Ammon's horn (tissue), 1 donor: ENCODE measurements at regions not wholly inside any gene's neighbourhood (a gene's known extent, or its start where the extent isn't known, plus 50 kb on each side); places are given as distances from the start of the nearest gene placed in this dataset.
"Not testable (repeated sequence)": the region's sequence is repeated elsewhere in the genome, so short reads cannot be mapped to it uniquely, and the experiment has no call there.

ENCODE experiments used
- DNase-seq: peaks from one replicate; pipeline ENCODE4 v3.0.0-alpha.2; 2016; ENCODE audit warnings: low spot score

DNA sequence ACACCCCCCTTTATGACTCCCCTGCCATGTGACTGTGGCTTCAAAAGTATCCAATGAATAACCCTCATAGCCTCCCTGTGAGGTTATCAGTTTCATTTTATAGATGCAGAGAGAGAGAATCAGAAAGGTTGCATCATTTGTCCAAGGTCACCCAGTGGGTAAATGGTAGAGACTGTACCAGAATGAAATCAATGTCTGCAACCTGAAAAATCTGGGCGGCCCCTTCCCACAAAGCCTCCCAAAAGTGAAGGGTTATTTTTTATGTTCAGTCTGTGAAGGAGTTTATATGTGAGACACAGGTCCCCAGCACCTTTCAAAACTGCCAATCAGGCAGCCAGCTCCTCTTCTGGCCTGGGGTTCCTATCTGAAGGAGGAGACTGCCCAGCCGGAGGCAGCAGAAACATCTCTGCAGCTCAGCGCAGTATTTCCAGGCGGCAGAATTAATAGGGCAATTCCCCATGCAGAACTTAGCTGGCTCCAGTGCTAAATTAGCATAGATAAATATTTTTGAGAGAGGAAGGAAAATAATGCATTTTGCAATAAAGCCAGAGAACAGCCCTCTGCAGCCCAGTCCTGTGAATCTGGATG, 130.8 kb upstream of the PRR20G start:
- no peak for DNase-seq

DNA sequence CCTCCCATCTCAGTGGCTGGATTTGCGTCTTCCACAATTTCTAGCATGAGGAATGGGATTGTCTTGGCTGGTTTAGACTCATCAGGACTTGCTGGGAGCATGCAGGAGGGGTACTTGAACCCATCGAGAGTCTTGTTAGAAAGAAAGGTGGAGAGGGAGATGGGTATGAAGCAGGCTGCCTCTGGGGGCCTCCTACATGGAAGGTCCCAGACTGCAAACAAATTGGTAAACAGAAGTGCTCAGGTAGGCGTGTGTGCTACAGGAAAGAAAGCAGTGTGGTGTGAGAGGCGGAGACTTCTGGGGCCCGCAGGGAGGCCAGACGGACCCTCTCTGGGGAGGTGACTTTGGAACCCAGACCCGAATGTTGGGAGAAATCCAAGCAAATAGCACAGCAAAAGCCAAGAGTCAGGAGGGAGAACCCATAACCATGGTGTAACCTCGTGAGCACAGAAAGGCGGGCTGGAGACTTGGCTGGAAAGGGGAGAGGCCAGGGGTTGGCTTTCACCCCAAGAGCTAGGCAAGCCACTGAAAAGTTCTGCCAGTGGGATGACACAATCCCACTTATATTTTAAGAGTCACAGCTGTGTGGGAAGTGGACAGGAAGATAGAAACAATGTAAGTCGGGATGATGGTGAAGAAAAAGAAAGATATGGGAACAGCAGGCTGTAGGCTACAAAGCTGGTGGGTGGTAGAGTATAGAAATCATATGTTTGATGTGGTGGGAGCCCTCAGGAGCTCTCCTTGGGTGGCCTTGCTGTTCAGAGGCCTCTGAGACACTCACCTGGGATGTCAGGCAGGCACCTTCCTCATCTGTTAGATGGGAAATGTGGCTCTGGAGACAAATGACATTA, 130.1 kb upstream of the PRR20G start:
- no peak for DNase-seq

DNA sequence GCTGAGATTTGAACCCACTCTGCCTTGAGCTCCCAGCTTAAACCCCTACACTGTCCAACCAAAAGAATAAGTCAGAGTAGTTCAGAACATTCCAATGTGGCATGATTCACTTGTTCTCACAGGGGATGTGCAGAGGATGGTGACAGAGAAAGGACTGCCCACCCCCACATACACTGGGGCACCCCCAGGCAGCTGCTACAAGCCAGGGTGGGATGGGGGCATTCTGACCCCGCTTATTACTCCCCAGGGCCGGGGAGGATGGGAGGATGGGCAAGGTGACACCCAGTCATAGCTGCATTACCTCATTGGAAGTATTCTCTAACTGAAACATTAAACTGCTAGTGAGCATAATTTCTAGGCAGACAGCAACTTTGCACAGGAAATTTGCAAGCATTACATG, 126.0 kb upstream of the PRR20G start:
- no peak for DNase-seq

DNA sequence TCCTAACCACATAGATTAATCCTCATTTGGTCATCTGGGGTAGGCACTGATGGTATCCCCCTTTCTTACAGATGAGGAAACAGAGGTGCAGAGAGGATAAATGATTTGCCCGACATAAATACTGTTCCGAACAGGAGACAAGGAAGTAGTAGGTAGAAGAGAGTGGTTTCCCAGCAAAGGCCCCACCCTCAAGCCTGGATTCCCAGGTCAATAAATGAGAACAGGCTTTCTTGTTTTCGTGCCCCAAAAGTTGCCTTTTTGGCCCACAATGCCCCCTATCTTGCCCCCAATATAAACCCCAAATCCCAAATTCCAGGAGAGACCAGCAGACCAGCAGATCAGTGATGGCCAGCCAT, 125.5 kb upstream of the PRR20G start:
- no peak for DNase-seq

DNA sequence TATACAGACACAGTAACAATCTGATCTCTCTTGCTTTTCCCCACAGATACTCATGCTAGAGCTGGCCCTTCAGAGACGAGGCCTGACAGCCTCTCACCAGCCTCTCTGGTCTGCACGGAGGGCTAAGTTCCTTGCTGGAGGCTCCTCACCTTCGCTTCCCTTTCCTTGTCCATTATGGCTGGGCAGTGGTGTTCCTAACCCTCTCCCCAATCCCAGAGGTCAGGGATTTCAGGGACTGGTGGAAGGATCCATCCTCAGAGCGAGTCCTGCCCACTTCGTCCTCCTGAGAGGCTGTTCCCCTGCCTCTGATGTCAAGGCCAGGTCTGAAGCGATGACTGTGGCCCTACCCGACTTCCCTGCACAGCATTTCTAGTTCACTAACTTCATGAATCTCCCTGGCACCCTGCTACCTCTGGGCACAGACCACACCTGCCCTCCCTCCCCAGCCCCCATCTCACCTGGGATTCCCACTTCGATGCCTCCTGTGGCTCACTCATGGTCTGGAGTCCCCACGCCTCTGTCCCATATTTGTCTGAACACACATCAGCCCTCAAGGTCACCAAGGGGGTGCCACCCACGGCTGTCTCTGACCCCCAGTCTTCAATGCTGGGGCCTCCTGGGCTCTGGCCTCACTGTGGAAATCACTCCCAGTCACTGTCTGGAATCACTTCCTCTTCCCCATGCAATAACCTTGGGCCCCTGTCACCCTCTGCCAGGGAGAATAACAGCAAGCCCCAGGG, 124.9 kb upstream of the PRR20G start:
- no peak for DNase-seq

DNA sequence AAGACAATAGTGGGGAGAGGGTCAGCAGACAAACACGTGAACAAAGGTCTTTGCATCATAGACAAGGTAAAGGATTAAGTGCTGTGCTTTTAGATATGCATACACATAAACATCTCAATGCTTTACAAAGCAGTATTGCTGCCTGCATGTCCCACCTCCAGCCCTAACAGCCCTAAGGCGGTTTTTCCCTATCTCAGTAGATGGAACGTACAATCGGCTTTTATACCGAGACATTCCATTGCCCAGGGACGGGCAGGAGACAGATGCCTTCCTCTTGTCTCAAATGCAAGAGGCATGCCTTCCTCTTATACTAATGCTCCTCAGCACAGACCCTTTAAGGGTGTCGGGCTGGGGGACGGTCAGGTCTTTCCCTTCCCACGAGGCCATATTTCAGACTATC, 124.0 kb upstream of the PRR20G start:
- DNase-seq, result not testable (repeated sequence)

DNA sequence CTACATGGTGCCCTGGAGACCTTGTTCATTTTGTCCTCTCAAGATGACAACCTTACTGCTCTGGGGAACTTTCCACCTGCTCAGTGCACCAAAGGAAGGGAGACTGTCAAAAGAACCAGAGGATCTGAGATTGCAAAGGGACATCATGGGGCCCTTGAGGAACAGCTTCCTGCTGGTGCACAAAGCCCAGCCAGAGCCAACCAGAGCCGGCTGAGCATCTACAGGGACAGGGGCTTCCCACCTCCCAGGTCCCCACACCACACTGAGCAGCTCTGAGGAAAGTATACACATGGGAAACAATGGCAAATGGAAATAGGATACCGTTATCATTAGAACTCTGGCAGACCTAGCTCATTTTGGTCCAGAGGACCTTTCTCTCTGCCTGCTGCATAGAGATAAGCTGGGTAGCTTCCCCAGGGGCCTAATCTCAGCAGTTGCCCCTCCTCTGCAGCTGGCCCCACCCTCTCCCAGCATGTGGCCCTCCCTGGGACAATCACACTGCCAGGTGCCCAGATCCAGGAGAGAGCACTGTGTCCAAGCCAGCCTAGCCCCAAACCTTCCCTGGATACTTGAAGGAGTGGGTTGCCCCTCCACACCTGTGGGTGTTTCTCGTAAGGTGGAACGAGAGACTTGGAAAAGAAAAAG, 123.4 kb upstream of the PRR20G start:
- no peak for DNase-seq

DNA sequence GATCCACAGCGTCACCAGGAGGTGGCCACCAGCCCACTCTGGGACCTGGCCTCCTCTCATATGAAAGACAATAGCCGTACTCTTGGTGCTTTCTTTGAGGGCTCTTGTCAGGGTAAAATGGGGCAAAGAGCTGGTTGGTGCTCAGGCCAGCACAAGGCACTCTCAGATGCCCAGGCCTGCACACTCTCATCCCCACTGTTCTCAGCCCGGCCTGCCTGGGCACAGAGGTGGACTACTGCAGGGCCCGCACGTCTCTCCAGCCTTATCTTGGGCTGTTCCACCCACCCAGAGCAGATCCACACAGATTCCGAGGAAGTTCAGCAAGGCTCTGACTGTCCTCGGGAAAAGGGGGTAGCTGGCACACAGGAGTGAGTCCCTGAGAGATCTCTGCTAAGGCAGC, 122.8 kb upstream of the PRR20G start:
- no peak for DNase-seq

DNA sequence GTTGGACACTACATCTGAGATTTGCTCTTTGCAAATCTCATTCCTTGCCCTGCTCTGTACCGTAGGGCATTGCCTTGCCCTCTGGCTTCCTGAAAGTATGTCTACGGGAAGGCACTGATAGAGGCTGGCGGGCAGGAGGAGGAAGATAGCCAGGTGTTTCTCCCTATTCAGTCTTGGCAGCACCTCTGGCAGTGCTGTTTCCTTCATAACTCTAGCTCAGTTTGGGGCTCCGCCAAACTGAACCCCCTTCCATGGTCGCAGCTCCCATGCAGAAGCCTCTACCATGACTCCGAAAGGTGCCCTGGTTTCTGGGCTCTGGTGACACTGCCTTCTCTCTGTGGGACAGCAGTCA, 122.3 kb upstream of the PRR20G start:
- DNase-seq, result no peak

DNA sequence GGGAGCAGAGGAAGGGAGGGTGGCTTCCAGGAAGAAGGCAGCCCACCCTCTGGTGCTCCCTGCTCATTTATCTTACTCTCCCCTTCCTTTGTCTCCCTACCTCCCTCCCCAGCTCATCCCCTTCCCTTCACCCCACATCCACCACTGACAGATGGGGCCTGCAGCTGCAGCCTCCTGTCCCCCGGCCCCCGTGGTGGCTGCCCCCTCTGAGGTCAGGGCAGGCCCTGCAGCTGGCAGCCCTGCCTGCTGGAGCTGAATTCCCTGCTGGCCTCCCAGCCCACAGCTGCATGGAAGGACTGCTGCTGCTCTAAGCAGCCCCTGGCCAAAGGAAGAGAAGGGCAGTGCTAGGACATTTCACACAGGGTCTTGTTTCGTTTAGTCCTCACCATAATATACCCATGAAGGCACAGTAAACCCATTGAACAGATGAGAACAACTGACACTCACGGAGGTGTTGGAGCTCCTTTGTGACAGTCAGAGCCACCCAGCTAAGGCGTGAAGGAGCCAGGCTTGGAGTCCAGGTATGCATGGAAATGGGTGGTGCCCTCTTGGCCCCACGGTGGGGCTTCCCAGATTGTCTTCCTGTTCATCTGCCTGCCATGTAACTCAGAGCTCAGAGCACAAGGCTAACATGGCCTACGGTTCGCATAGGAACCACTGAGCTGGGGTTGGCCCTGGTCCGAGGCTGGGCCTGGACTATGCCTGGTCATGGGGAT, 121.7 kb upstream of the PRR20G start:
- DNase-seq, result no peak

DNA sequence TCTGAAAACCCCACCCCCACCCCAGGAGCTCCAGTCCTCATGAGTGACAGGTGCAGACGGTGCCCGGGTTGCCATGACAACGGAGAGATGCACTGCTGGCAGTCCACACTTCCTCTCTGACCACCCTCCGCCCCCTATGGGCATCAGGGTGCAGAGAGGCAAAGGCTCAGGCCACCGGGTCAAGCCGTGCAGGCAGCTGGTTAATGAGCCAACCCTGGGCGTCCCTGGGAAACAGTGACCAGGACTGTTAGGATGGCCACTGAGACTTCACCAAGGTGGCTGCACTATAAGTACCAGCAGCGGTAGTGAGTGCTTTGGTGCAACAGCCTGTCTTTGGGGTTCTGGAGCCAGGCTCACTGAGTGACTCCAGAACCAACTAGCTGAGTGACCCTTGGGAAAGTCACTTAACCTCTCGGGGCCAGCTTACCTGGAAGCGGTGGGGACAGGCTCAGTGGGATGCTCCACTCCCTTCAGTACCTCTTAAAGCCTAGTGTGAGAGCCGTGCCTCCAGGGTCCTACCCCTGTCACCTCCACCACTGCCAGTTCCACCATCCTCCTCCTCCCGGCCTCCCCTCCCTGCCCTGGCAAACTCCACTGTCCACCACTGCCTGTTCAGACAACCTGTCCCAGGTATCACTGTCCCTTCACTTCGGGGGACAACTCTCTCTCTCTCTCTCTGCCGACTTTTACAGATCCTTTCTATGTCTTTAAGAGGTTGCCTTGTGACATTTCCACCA, 121.0 kb upstream of the PRR20G start:
- DNase-seq, result no peak

DNA sequence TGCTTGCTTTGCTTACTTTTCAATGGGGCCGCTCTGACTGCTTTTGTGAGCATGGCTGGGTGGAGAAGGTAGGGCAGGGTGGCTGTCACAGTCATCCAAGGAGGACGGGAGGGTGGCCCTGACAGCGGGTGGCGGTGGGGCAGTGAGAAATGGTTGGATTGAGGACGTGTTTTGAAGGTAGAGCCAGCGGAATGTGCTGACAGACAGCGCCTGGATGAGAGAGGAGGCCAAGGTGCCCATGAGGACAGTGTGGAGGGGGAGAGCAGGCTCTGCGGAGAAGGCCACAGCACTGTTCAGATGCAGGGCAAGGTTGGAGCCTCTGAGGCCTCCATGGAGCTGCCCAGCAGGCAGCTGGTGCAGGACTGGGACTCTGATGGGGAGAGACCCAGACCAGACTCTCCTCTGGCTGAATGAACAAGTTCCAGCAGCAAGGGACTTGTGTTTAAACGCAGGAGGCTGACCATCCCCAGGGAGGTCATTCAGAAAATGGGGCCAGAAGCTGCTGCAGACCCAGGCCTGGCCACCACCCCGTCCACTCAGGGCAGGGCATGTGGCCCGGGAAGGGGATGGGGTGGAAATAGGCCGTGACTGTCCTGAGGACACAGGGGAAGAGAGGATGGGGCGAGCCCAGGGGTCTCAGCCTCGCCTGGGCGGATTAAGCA, 120.3 kb upstream of the PRR20G start:
- DNase-seq, result no peak

DNA sequence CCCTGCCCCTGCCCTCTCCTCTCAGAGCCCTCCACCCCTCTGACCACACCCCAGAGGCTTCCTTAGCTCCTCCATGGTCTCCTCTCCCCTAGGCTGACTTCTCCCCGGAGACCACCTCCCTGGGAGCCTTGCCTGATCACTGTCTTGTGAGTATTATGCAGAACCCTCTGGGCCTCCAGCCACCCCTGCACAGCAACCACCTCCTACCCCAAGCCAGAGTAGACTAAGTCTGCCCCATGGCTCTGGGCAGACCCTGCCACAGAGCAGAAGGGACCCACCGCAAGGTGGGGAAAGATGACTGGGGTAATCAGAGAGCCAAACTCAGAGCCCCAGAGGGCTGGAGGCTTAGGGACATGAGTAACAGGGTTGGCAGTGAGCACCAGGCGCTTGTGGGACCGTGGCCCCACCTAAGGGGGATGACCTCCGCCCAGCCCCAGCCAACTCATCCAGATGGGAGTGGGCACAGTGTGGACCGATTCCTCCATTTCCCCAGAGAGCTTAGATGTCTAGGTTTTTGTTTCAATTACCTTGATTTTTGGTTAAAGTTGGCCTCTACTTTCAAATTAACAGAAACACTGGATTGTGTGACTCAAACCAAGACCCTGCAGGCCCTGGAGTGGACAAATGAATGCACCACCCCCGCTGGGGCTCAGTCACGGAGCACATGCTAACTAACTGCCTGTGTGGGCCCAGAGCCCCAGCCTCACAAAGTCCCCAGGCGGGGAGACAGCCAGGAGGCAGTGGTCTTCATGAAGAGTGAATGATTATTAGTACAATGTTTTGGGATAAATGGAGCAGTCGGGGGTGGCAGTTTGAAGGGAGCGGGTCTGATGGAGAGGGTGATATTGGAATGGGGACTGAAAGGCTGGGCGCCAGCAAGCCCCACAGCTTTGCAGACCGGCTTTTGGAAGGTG, 119.4 kb upstream of the PRR20G start:
- DNase-seq, result no peak

DNA sequence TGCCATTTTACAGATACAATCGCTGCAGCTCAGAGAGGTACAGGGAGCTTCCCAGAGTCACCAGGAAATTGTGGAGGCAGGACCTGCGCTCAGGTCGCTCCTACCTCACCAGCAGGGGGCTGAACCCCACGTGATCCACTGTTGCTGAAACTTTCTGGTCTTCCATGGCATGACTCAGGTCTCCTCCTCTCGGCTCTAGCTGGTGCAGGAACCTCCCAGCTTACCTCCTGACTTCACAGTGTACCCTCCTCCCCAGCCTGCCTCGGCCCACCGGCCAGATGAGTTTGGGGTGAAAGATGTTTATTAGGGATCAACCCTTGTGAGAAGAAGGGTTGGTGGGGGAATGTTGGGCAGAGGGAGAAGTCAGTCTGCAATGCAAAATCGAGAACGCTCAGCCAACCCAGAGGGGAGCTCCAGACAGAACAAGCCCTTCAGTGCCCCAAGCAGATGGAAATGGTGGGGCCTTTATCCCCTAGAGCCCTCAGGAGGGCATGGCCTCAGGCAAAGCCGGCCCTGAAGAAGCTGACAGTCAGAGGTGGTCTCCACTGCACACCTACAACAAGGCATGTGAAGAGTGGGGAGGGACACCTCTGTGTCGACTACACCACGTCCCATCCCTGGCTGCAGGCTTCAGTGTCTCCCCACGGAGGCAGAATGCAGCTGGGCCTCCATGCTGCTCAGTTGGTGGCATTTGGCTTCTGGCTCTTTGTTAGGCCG, 118.6 kb upstream of the PRR20G start:
- DNase-seq, result no peak

DNA sequence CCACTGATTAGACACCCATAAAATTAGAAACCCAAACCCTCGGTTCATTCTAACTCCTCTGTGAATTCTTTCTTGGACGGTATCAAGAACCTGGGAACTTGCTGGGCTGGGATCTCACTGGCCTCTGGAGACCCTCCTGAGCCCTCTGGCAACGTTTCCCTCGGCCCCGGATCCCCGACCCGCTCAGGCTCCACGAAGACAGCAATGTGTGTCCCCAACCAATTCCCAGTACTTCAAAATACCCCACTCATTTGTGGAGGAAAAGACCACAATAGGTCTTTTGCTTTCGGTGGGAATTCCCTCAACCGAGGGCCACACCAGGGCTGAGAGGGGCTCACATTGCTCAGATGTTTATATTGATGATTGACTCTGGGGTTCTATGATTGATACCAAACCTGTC, 117.9 kb upstream of the PRR20G start:
- DNase-seq, result no peak

DNA sequence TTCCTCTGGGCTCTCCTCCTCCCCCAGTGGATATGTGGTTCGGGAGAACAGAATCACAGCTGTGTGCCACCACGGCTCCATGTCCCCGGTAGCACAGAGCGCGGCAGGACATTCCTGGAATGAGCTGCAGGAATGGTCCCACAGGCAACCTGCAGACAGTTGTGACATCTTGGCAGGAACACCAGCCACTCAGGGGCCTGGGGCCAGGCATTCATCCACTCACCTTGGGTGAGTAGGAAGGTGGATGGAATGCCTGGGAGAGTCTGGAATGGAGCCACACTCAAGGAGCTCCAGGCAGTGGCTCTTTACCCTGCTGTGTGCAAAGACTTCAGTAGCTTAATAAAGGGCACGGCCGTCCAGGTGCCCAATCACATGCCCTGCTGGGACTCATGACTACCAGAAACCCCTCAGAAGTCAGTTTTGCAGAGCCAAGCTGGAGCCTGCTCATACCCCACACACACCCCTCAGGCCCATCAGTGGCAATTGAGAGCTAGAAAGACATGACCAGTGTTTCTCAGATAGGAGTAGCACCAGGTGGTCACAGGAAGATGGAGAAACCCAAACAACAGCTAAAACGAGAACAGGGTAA, 117.3 kb upstream of the PRR20G start:
- no peak for DNase-seq

DNA sequence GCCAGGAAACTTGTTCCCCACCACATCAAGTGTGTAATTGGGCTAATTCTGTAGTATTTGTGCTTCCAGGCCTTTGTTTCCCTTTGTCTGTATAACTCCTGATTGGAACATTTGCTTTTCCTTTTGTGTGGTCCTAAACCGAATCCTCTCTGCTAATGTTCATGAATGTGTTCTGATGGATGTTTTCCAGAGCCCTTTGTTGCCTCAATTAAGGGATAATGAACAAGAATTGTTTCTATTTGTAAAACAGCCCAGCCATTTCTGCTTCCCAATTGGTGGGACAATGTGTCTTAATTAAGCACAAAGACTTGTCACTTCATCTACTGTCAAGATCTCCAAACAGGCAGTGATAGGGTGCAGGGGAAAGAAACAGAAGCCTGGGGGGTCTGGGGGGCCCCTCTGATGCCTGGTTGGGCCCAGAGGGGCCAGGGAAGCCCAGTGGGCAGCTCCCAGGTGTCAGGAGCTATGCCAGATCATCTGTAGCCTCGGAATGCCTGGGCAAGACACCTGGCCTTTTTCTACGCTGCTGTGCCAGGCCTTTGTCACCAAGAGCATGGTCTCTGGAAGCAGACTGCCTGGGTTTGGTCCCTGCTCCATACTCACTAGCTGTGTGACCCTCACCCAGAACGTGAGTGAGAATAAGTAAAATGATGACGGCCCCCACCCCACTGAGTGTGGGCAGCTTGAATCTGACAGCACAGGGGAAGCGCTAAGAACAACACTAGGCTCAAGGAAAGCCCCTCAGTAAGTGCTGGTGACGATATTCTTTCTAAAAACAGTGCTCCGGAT, 116.6 kb upstream of the PRR20G start:
- DNase-seq, result no peak

DNA sequence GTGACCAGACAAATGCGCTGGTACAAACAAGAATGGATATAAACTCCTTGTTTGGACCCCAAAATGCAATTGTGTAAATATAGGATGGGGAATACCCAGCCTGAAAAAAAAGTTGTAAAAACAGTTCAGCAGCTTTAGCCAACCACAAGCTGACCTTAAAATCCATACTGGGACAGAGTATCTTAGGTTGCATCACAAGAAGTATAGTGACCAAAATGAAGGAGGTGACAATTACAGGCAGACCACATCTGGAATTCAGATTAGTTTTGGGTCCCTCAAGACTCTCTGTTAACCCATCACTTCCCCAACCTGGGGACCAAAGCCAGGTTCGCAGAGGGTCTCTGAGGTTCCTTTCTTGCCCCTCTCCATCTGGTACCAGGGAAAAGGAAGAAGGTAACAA, 115.9 kb upstream of the PRR20G start:
- no peak for DNase-seq
